HepG2 (cell line): ENCODE measurements at regions not wholly inside any gene's neighbourhood (a gene's known extent, or its start where the extent isn't known, plus 50 kb on each side); places are given as distances from the start of the nearest gene placed in this dataset.

Source experiments
- ATAC-seq: fragments of 200-7000 bp; cut with Tn5 transposase; 3 replicates; pipeline ENCODE4 v1.9.1; 2020; ENCODE audit warnings: mild to moderate bottlenecking, moderate library complexity
- BruUV-seq: library from RNA; stranded (reverse); fragments of 400-500 nt; replicated peaks from 2 replicates; lab custom pipeline; 2021; lab: Mats Ljungman, UMichigan
- CTCF ChIA-PET: fragments of 300-600 bp; formaldehyde crosslinking; extraction: SDS; loops from one replicate; lab custom pipeline; 2021; ENCODE audit warnings: low total read pairs, inconsistent platforms, low intra/inter-chr PET ratio; lab: Yijun Ruan, JAX
- POLR2A ChIA-PET: fragments of 350-600 bp; sonication (Branson Sonifier 250); formaldehyde crosslinking; loops from one replicate; lab custom pipeline; 2020; ENCODE audit warnings: antibody characterized with exemption, inconsistent platforms; lab: Yijun Ruan, JAX
- DNase-seq: peaks from one replicate; pipeline ENCODE4 v3.0.0-alpha.2; 2015; ENCODE audit warnings: low spot score
- FAIRE-seq: peaks from 3 replicates; lab custom pipeline; 2011; peaks lifted over from hg19 to GRCh38; lab: Jason Lieb, UNC
- H2AFZ ChIP-seq: one replicate; pipeline ENCODE4 v1.6.1; 2011; ENCODE audit warnings: low read length, inconsistent platforms
- H3K27ac ChIP-seq: fragments of 300-600 bp; 3 replicates; pipeline ENCODE4 v1.8.0; 2011; ENCODE audit warnings: mixed run types, mild to moderate bottlenecking, mixed read lengths, low read length, inconsistent platforms; ENCODE audit not compliant: insufficient read depth; ENCODE audit errors: extremely low read length
- H3K27me3 ChIP-seq, 2 experiments: fragments of 200-600 bp in 1 of 2; 2 replicates in 1 of 2; 3 replicates in 1 of 2; pipeline versions ENCODE4 v1.6.0 to v1.8.0; 2011; ENCODE audit warnings: low read length in 2 of 2, mild to moderate bottlenecking in 2 of 2, moderate library complexity in 2 of 2, inconsistent platforms in 1 of 2; ENCODE audit not compliant: insufficient read depth in 2 of 2, control insufficient read depth in 1 of 2
- H3K36me3 ChIP-seq, 2 experiments: fragments of 200-600 bp in 1 of 2; replicated peaks in 1 of 2; 2 replicates in 1 of 2; 3 replicates in 1 of 2; pipeline versions ENCODE4 v1.5.1 to v1.8.0; 2011; ENCODE audit warnings: low read length in 2 of 2, inconsistent platforms in 1 of 2; ENCODE audit not compliant: insufficient read depth in 2 of 2, control insufficient read depth in 1 of 2
- H3K4me1 ChIP-seq: 2 replicates; pipeline ENCODE4 v1.5.1; 2012; ENCODE audit warnings: low read length, inconsistent platforms; ENCODE audit not compliant: insufficient read depth
- H3K4me2 ChIP-seq: 2 replicates; pipeline ENCODE4 v1.6.0; 2011; ENCODE audit warnings: low read depth, low read length, inconsistent platforms
- H3K4me3 ChIP-seq, 3 experiments: fragments of 200-600 bp in 1 of 3; sonication (generic), shearing (Covaris generic) in 1 of 3; replicated peaks in 1 of 3; 2 replicates each; pipeline ENCODE4 v1.5.1; 2011 to 2016; ENCODE audit warnings: low read length in 3 of 3, inconsistent platforms in 2 of 3, low read depth in 2 of 3, mild to moderate bottlenecking in 2 of 3, control low read depth in 1 of 3, mixed read lengths in 1 of 3; ENCODE audit not compliant: insufficient read depth in 1 of 3
- H3K79me2 ChIP-seq: one replicate; pipeline ENCODE4 v1.6.1; 2011; ENCODE audit warnings: low read length, inconsistent platforms; ENCODE audit not compliant: insufficient read depth
- H3K9ac ChIP-seq: 2 replicates; pipeline ENCODE4 v1.6.0; 2011; ENCODE audit warnings: mild to moderate bottlenecking, low read depth, low read length, inconsistent platforms; ENCODE audit not compliant: insufficient read depth
- H3K9me3 ChIP-seq: 2 replicates; pipeline ENCODE4 v1.5.1; 2012; ENCODE audit warnings: mild to moderate bottlenecking, low read length
- H4K20me1 ChIP-seq: 2 replicates; pipeline ENCODE4 v1.6.0; 2011; ENCODE audit warnings: inconsistent platforms, mild to moderate bottlenecking, low read length, moderate library complexity; ENCODE audit not compliant: insufficient read depth
- POLR2A ChIP-seq, 2 experiments: IDR thresholded peaks; 2 replicates each; pipeline ENCODE4 v1.6.1; 2011; ENCODE audit warnings: low read depth in 2 of 2, low read length in 2 of 2, mild to moderate bottlenecking in 1 of 2, moderate library complexity in 1 of 2; ENCODE audit not compliant: insufficient read depth in 1 of 2
- TARDBP ChIP-seq: sonication (generic); formaldehyde crosslinking; IDR thresholded peaks from 2 replicates; pipeline ENCODE4 v1.8.0; 2022; ENCODE audit warnings: mild to moderate bottlenecking, missing genetic modification reagents
- WGBS: methylation state at CpG from one replicate; pipeline ENCODE4 v1.1.6; 2017; ENCODE audit warnings: low lambda C conversion rate; 5-methylcytosine and 5-hydroxymethylcytosine counted together
- in situ Hi-C: cut with HindIII; loops from 2 replicates; pipeline ENCODE4 v1.10.0; 2017; ENCODE audit warnings: low pct_unique_long_range_greater_than_20kb; ENCODE audit not compliant: extremely low pct_ligation_motif_present
- intact Hi-C: fragments of 100-400 bp; cut with micrococcal nuclease; formaldehyde crosslinking; loops from one replicate; pipeline ENCODE4 v1.10.0; 2022; ENCODE audit not compliant: unreplicated experiment
- TF ChIP-seq, protein P1 (sequence below): sonication (generic); formaldehyde crosslinking; IDR thresholded peaks from 2 replicates; pipeline ENCODE4 v1.8.0; 2022; ENCODE audit warnings: missing genetic modification reagents, mild to moderate bottlenecking, moderate library complexity, borderline replicate concordance
- TF ChIP-seq, protein P2 (sequence below): sonication (generic); formaldehyde crosslinking; IDR thresholded peaks from 2 replicates; pipeline ENCODE4 v1.5.0; 2020; ENCODE audit warnings: mild to moderate bottlenecking, missing genetic modification reagents

DNA sequence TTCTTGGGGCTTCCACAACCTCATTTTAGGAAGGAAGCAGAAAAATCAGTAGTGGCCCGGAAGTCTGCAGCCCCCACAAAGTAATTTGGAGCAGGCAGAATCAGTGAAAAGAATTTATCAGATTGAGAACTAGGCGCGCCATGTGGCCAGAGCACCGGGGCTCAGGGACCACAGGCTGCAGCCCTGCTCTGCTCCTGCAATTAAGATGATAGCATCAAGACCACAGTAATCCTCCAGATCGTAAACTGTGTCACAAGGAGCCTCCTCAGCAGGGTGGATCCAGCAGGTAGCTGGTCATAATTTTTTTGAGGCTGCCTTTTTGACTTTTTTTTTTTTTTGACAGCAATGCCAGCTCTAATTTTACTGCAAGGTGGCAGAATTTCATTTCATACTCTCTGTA lies 209.0 kb upstream of the ZMIZ1 start:
- Histone ChIP-seq H3K4me3 (no peak overlapping the region), H4K20me1 (no peaks in the 10 kb centered on the region), H3K4me1 (no peaks in the 10 kb centered on the region), H3K36me3 (no peaks in the 10 kb centered on the region), H3K79me2 (no peaks in the 10 kb centered on the region), H3K27ac (no peak overlapping the region), H3K27me3 (peaks cover 1 to 14% of the 10 kb centered on the region in 2 experiments; a peak in 4 of 5 replicates), H3K4me2 (no peak overlapping the region), H3K9me3 (no peaks in the 10 kb centered on the region), H2AFZ (no peak overlapping the region), H3K9ac (no peak overlapping the region)
- DNase-seq (no peak), ATAC-seq (no peak), FAIRE-seq (no peak)
- BruUV-seq, result no TSS peak
- TF ChIP-seq, protein P1, sequence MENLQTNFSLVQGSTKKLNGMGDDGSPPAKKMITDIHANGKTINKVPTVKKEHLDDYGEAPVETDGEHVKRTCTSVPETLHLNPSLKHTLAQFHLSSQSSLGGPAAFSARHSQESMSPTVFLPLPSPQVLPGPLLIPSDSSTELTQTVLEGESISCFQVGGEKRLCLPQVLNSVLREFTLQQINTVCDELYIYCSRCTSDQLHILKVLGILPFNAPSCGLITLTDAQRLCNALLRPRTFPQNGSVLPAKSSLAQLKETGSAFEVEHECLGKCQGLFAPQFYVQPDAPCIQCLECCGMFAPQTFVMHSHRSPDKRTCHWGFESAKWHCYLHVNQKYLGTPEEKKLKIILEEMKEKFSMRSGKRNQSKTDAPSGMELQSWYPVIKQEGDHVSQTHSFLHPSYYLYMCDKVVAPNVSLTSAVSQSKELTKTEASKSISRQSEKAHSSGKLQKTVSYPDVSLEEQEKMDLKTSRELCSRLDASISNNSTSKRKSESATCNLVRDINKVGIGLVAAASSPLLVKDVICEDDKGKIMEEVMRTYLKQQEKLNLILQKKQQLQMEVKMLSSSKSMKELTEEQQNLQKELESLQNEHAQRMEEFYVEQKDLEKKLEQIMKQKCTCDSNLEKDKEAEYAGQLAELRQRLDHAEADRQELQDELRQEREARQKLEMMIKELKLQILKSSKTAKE (CRISPR knock-in tag), result no peak
- no peak for TF ChIP-seq TARDBP (CRISPR knock-in tag)
- CTCF ChIA-PET, result no interaction called here
- intact Hi-C loops, result no loop called here
- in situ Hi-C loops, result no loop called here
- POLR2A ChIA-PET, result no interaction called here
- 61% methylated on average over 5 of the region's 5 CpGs for WGBS

DNA sequence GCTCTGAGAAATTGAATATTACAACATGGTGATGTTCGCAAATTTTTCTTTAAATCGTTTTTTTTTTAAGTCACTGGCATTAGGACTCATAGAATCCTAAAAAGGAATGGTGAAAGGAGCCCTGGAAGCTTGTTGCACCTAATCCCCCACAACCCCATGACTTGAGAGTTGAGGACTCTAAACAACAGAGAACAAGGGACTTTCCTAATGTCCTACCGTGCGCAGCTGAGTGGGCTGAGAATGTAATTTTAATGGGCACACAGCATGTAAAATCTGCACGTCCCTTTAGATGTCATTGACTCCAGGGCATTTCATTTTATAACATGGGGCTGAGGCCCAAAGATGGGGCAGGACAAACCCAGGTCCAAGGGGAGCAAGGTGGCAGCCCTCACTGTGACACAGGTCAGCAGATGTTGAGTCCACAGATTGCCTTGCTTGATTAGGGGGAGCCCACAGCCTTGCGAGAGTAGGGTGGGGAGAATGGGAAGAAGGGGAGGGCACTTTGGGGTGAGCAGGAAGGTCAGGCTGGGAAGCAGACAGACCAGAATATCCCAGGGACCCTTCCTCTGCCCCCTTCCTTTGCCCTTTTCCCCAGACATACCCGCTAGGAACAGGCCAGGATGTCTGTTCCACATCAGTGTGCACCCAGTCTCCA lies 208.4 kb upstream of the ZMIZ1 start:
- in situ Hi-C loops, result no loop called here
- CTCF ChIA-PET, result no interaction called here
- Histone ChIP-seq H4K20me1 (no peaks in the 10 kb centered on the region), H3K9ac (no peak overlapping the region), H2AFZ (no peak overlapping the region), H3K27me3 (peaks cover 1 to 18% of the 10 kb centered on the region in 2 experiments; a peak in 4 of 5 replicates), H3K27ac (no peak overlapping the region), H3K4me2 (no peak overlapping the region), H3K4me3 (no peak overlapping the region), H3K9me3 (no peaks in the 10 kb centered on the region), H3K4me1 (no peaks in the 10 kb centered on the region), H3K79me2 (no peaks in the 10 kb centered on the region), H3K36me3 (no peaks in the 10 kb centered on the region)
- intact Hi-C loops, result no loop called here
- ATAC-seq (no peak), DNase-seq (no peak), FAIRE-seq (no peak)
- POLR2A ChIA-PET, result interaction anchor here (0.6 kb wide), 1 partner anchor 113 kb away, joined by 3 read pairs; no protein-coding TSS in a partner anchor
- TF ChIP-seq, protein P2, sequence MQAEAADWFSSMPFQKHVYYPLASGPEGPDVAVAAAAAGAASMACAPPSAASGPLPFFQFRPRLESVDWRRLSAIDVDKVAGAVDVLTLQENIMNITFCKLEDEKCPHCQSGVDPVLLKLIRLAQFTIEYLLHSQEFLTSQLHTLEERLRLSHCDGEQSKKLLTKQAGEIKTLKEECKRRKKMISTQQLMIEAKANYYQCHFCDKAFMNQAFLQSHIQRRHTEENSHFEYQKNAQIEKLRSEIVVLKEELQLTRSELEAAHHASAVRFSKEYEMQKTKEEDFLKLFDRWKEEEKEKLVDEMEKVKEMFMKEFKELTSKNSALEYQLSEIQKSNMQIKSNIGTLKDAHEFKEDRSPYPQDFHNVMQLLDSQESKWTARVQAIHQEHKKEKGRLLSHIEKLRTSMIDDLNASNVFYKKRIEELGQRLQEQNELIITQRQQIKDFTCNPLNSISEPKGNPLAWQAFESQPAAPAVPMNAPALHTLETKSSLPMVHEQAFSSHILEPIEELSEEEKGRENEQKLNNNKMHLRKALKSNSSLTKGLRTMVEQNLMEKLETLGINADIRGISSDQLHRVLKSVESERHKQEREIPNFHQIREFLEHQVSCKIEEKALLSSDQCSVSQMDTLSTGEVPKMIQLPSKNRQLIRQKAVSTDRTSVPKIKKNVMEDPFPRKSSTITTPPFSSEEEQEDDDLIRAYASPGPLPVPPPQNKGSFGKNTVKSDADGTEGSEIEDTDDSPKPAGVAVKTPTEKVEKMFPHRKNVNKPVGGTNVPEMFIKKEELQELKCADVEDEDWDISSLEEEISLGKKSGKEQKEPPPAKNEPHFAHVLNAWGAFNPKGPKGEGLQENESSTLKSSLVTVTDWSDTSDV (CRISPR knock-in tag), result no peak
- TF ChIP-seq POLR2A (IDR thresholded peaks at IDR 0.05; ENCODE audit: insufficient read depth in 1 of 2, low read depth in 2 of 2, low read length in 2 of 2), result no peak
- 49% methylated on average over 7 of the region's 7 CpGs for WGBS
- no TSS peak for BruUV-seq
